SK-MEL-5 (cell line): ENCODE measurements at regions not wholly inside any gene's neighbourhood (a gene's known extent, or its start where the extent isn't known, plus 50 kb on each side); places are given as distances from the start of the nearest gene placed in this dataset.

Source experiments
- DNase-seq: peaks from one replicate; pipeline ENCODE4 v3.0.0-alpha.2; 2016; ENCODE audit warnings: low read depth, low spot score
- in situ Hi-C: cut with HindIII; loops from 2 replicates; pipeline ENCODE4 v1.10.0; 2016; ENCODE audit warnings: low sequenced_read_pairs, high pct_unique_total_duplicates, low pct_unique_long_range_greater_than_20kb
- small RNA-seq, 2 experiments: library from RNA; depleted of rRNA; stranded (forward); fragments of <200 nt; gene quantifications; one replicate each; pipeline ENCODE3, GENCODE V24; 2014

DNA sequence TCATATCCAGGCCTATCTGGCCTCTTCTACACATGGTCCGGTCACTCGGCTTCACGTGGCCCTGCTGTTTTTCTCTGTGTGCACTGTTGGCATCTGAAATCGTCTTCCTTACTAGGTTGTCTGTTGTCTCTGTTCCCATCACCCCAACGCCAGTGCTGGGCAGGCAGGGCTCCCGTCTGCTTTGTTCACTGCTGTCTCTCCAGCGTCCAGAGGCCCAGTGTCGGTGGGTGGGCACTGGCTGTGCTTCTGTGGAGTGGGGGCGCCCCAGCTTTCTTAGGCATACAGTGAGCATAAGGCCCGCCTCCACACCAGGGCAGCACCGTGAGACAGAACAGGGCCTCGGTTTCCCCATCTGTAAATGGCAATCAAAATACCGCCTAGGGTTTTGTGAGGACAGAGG, 153.1 kb downstream of the BCL11B start:
- in situ Hi-C loops, result no loop called here

More for the DNA sequence above, 153.1 kb downstream of the BCL11B start:
- no peak for DNase-seq

Small RNAs in the stretch of these regions (small RNA-seq; reads per million reads assigned to genes)
- gene AL162151.2, result 0 reads per million in 2 experiments
- gene RN7SL714P, result 0.02 to 0.05 reads per million in 2 experiments
